ENCODE measurements at regions not wholly inside any gene's neighbourhood (a gene's known extent, or its start where the extent isn't known, plus 50 kb on each side); places are given as distances from the start of the nearest gene placed in this dataset. TPM values are rescaled to one million over a fixed set of nuclear protein-coding genes. Genes with fewer than 3 reads are reported as not detected.

GRCh38 chr11:24437123-24437522 lies 59.7 kb upstream of the LUZP2 start:
- H3K36me3 ChIP-seq (replicated peaks in 1 of 2; ENCODE audit: control insufficient read depth in 2 of 2, insufficient read depth in 2 of 2, low read length in 2 of 2): no peaks in the 10 kb centered on the region
- no peak overlapping the region for H2BK15ac ChIP-seq (ENCODE audit: low read length)
- no peak for DNase-seq (ENCODE audit: low spot score)
- no peak overlapping the region for H3K9ac ChIP-seq (ENCODE audit: low read depth, low read length, poor library complexity)
- no peaks in the 10 kb centered on the region for H3K27me3 ChIP-seq (ENCODE audit: control insufficient read depth in 3 of 3, insufficient read depth in 3 of 3, low read depth in 1 of 3, low read length in 3 of 3)
- H2BK5ac ChIP-seq (ENCODE audit: low read length): no peak overlapping the region
- no peaks in the 10 kb centered on the region for H3K9me3 ChIP-seq (replicated peaks in 1 of 2; ENCODE audit: control insufficient read depth in 2 of 2, insufficient read depth in 1 of 2, low read depth in 1 of 2, low read length in 2 of 2)
- no peak overlapping the region for H3K4me2 ChIP-seq (ENCODE audit: insufficient read depth, low read length, poor library complexity, severe bottlenecking)
- no peak overlapping the region for H2BK12ac ChIP-seq (ENCODE audit: low read length)
- H2BK120ac ChIP-seq (ENCODE audit: low read depth, low read length): no peak overlapping the region
- H3K23ac ChIP-seq (ENCODE audit: low read depth, low read length, poor library complexity): no peak overlapping the region
- no peak overlapping the region for H4K8ac ChIP-seq (ENCODE audit: low read depth, low read length)
- H4K91ac ChIP-seq (ENCODE audit: low read depth, low read length, poor library complexity): no peak overlapping the region
- no peak overlapping the region for H2AFZ ChIP-seq (ENCODE audit: low read length)
- no peak overlapping the region for H2AK5ac ChIP-seq (ENCODE audit: low read depth, low read length)
- no peak overlapping the region for H3K14ac ChIP-seq (ENCODE audit: low read length)
- no peaks in the 10 kb centered on the region for H3K79me1 ChIP-seq (ENCODE audit: low read depth, low read length)
- no CpG with 5 or more reads among the region's 4 CpGs for WGBS, 2 donors (ENCODE audit: extremely low coverage in 2 of 2, insufficient read length in 2 of 2, insufficient replicate concordance in 1 of 2)
- H3K4me3 ChIP-seq (ENCODE audit: low read length in 2 of 2): no peak overlapping the region
- no peak overlapping the region for H3K27ac ChIP-seq (replicated peaks; ENCODE audit: low read length)
- no peak overlapping the region for H3K4ac ChIP-seq (ENCODE audit: low read length)
- H3K4me1 ChIP-seq (ENCODE audit: control insufficient read depth in 2 of 2, insufficient read depth in 1 of 2, low read depth in 1 of 2, low read length in 2 of 2): no peaks in the 10 kb centered on the region
- H3K18ac ChIP-seq (ENCODE audit: low read length): no peak overlapping the region

Small RNAs in the stretch of these regions (small RNA-seq; reads per million reads assigned to genes)
- gene AC100767.1 (ENCODE audit: insufficient read depth): not detected
- gene MIR8054 (ENCODE audit: insufficient read depth): not detected
- not detected for gene RNU6-783P (ENCODE audit: insufficient read depth)
